SIG-M5 treated with dmso at 0.1 percent for 504 hours (cell line): ENCODE measurements at regions not wholly inside any gene's neighbourhood (a gene's known extent, or its start where the extent isn't known, plus 50 kb on each side); places are given as distances from the start of the nearest gene placed in this dataset.
"Not testable (repeated sequence)": the region's sequence is repeated elsewhere in the genome, so short reads cannot be mapped to it uniquely, and the experiment has no call there.

ENCODE experiments used
- DNase-seq: peaks from one replicate; lab custom pipeline; 2025; ENCODE audit not compliant: unreplicated experiment; lab: John Stamatoyannopoulos, UW

- DNase-seq = no peak
Observed at GRCh38 chr13:67990868-67991267, 760.7 kb upstream of the PCDH9 start.

GRCh38 chr13:67986234-67986633 lies 756.1 kb upstream of the PCDH9 start:
- DNase-seq = no peak

GRCh38 chr13:67977066-67977465 lies 746.9 kb upstream of the PCDH9 start:
- no peak for DNase-seq

GRCh38 chr13:67971291-67971690 lies 741.2 kb upstream of the PCDH9 start:
- no peak for DNase-seq

- no peak for DNase-seq
Observed at GRCh38 chr13:67967031-67967430, 736.9 kb upstream of the PCDH9 start.

GRCh38 chr13:67966065-67966464 lies 735.9 kb upstream of the PCDH9 start:
- no peak for DNase-seq

GRCh38 chr13:67964986-67965385 lies 734.9 kb upstream of the PCDH9 start:
- no peak for DNase-seq

- no peak for DNase-seq
Observed at GRCh38 chr13:67964091-67964490, 734.0 kb upstream of the PCDH9 start.

GRCh38 chr13:67961331-67961730 lies 731.2 kb upstream of the PCDH9 start:
- DNase-seq = no peak

- DNase-seq = no peak
Observed at GRCh38 chr13:67951431-67951830, 721.3 kb upstream of the PCDH9 start.

- DNase-seq = no peak
Observed at GRCh38 chr13:67950603-67951002, 720.5 kb upstream of the PCDH9 start.

- no peak for DNase-seq
Observed at GRCh38 chr13:67946131-67946530, 716.0 kb upstream of the PCDH9 start.

- no peak for DNase-seq
Observed at GRCh38 chr13:67943116-67943515, 713.0 kb upstream of the PCDH9 start.

- no peak for DNase-seq
Observed at GRCh38 chr13:67935626-67936025, 705.5 kb upstream of the PCDH9 start.

GRCh38 chr13:67934617-67935330 lies 704.6 kb upstream of the PCDH9 start:
- DNase-seq = no peak

GRCh38 chr13:67932991-67933390 lies 702.9 kb upstream of the PCDH9 start:
- DNase-seq = no peak

GRCh38 chr13:67917291-67917987 lies 687.3 kb upstream of the PCDH9 start:
- DNase-seq = no peak

GRCh38 chr13:67916650-67917049 lies 686.5 kb upstream of the PCDH9 start:
- no peak for DNase-seq

- DNase-seq = no peak
Observed at GRCh38 chr13:67914535-67914934, 684.4 kb upstream of the PCDH9 start.

- not testable (repeated sequence) for DNase-seq
Observed at GRCh38 chr13:67902960-67903359, 672.8 kb upstream of the PCDH9 start.

- DNase-seq = no peak
Observed at GRCh38 chr13:67880916-67881315, 650.8 kb upstream of the PCDH9 start.

GRCh38 chr13:67878376-67878775 lies 648.2 kb upstream of the PCDH9 start:
- no peak for DNase-seq

- no peak for DNase-seq
Observed at GRCh38 chr13:67877031-67877430, 646.9 kb upstream of the PCDH9 start.
